DND-41 (cell line): ENCODE measurements at regions not wholly inside any gene's neighbourhood (a gene's known extent, or its start where the extent isn't known, plus 50 kb on each side); places are given as distances from the start of the nearest gene placed in this dataset.

Source experiments
- ATAC-seq: fragments of 200-7000 bp; cut with Tn5 transposase; 3 replicates; pipeline ENCODE4 v1.9.1; 2021; ENCODE audit warnings: low read depth; ENCODE audit not compliant: insufficient read depth
- DNase-seq: peaks from one replicate; pipeline ENCODE4 v3.0.0-alpha.2; 2020
- H2AFZ ChIP-seq: 2 replicates; pipeline ENCODE4 v1.6.0; 2012; ENCODE audit warnings: low read depth, low read length
- H3K27ac ChIP-seq: 2 replicates; pipeline ENCODE4 v1.5.1; 2012; ENCODE audit warnings: low read length, inconsistent platforms
- H3K27me3 ChIP-seq: fragments of 200-600 bp; sonication (generic); 2 replicates; pipeline ENCODE4 v1.6.0; 2012; ENCODE audit warnings: low read length, mild to moderate bottlenecking, inconsistent platforms; ENCODE audit not compliant: insufficient read depth, poor library complexity
- H3K36me3 ChIP-seq: 2 replicates; pipeline ENCODE4 v1.5.1; 2012; ENCODE audit warnings: low read length, inconsistent platforms; ENCODE audit not compliant: insufficient read depth
- H3K4me1 ChIP-seq: 2 replicates; pipeline ENCODE4 v1.5.1; 2012; ENCODE audit warnings: mild to moderate bottlenecking, low read length; ENCODE audit not compliant: insufficient read depth
- H3K4me2 ChIP-seq: 2 replicates; pipeline ENCODE4 v1.6.0; 2012; ENCODE audit warnings: mild to moderate bottlenecking, moderate library complexity, low read length, inconsistent platforms; ENCODE audit not compliant: insufficient read depth
- H3K4me3 ChIP-seq, 2 experiments: fragments of 200-600 bp in 1 of 2; shearing (Covaris generic) in 1 of 2; 2 replicates each; pipeline ENCODE4 v1.5.1; 2012 to 2016; ENCODE audit warnings: inconsistent platforms in 2 of 2, low read length in 2 of 2, mild to moderate bottlenecking in 2 of 2, low read depth in 1 of 2, moderate library complexity in 1 of 2
- H3K79me2 ChIP-seq: 2 replicates; pipeline ENCODE4 v1.6.0; 2012; ENCODE audit warnings: low read length, inconsistent platforms; ENCODE audit not compliant: insufficient read depth
- H3K9ac ChIP-seq: 2 replicates; pipeline ENCODE4 v1.6.0; 2012; ENCODE audit warnings: low read depth, mild to moderate bottlenecking, inconsistent platforms, low read length, moderate library complexity
- H3K9me3 ChIP-seq: 2 replicates; pipeline ENCODE4 v1.5.1; 2012; ENCODE audit warnings: low read length, moderate library complexity, mild to moderate bottlenecking, inconsistent platforms; ENCODE audit not compliant: insufficient read depth, severe bottlenecking
- H4K20me1 ChIP-seq: 2 replicates; pipeline ENCODE4 v1.6.0; 2012; ENCODE audit warnings: low read length; ENCODE audit not compliant: insufficient read depth
- CTCF ChIP-seq: IDR thresholded peaks from 2 replicates; pipeline ENCODE4 v1.5.1; 2012; ENCODE audit warnings: borderline replicate concordance, low read length, moderate library complexity, mild to moderate bottlenecking; ENCODE audit not compliant: poor library complexity, severe bottlenecking; ENCODE audit errors: extremely low read depth
- EZH2 ChIP-seq: IDR thresholded peaks from 3 replicates; pipeline ENCODE4 v1.6.1; 2012; ENCODE audit warnings: borderline replicate concordance, low read depth, mild to moderate bottlenecking, moderate library complexity, low read length, inconsistent platforms; ENCODE audit not compliant: severe bottlenecking

GRCh38 chr17:77579682-77580081, 378.8 kb upstream of the TNRC6C start:
- TF ChIP-seq EZH2 (no peak), CTCF (no peak)
- no peak for DNase-seq
- no peak overlapping the region for H3K4me3 ChIP-seq
- no peaks in the 10 kb centered on the region for H4K20me1 ChIP-seq
- H3K4me2 ChIP-seq: no peak overlapping the region
- no peak overlapping the region for H3K27ac ChIP-seq
- H3K27me3 ChIP-seq: no peaks in the 10 kb centered on the region
- no peaks in the 10 kb centered on the region for H3K9me3 ChIP-seq
- no peaks in the 10 kb centered on the region for H3K79me2 ChIP-seq
- no peaks in the 10 kb centered on the region for H3K36me3 ChIP-seq
- no peak overlapping the region for H3K9ac ChIP-seq
- ATAC-seq: no peak
- no peak overlapping the region for H2AFZ ChIP-seq
- no peaks in the 10 kb centered on the region for H3K4me1 ChIP-seq

GRCh38 chr17:77580531-77581270, 377.8 kb upstream of the TNRC6C start:
- Histone ChIP-seq H3K9me3 (no peaks in the 10 kb centered on the region), H3K79me2 (no peaks in the 10 kb centered on the region), H3K27me3 (no peaks in the 10 kb centered on the region), H2AFZ (no peak overlapping the region), H3K36me3 (no peaks in the 10 kb centered on the region), H3K4me2 (no peak overlapping the region), H3K4me3 (no peak overlapping the region), H3K9ac (no peak overlapping the region), H4K20me1 (no peaks in the 10 kb centered on the region), H3K4me1 (no peaks in the 10 kb centered on the region), H3K27ac (no peak overlapping the region)
- DNase-seq (no peak), ATAC-seq (no peak)
- TF ChIP-seq EZH2 (no peak), CTCF (no peak)

GRCh38 chr17:77581480-77581879, 377.0 kb upstream of the TNRC6C start:
- no peak for ATAC-seq
- no peak for DNase-seq
- H3K9me3 ChIP-seq: no peaks in the 10 kb centered on the region
- no peak overlapping the region for H3K4me3 ChIP-seq
- no peaks in the 10 kb centered on the region for H3K79me2 ChIP-seq
- H3K4me1 ChIP-seq: no peaks in the 10 kb centered on the region
- no peaks in the 10 kb centered on the region for H3K36me3 ChIP-seq
- no peaks in the 10 kb centered on the region for H3K27me3 ChIP-seq
- H3K9ac ChIP-seq: no peak overlapping the region
- TF ChIP-seq CTCF: no peak
- no peak for TF ChIP-seq EZH2
- no peak overlapping the region for H3K27ac ChIP-seq
- no peak overlapping the region for H3K4me2 ChIP-seq
- no peak overlapping the region for H2AFZ ChIP-seq
- no peaks in the 10 kb centered on the region for H4K20me1 ChIP-seq
